Loucy (cell line): ENCODE measurements at regions not wholly inside any gene's neighbourhood (a gene's known extent, or its start where the extent isn't known, plus 50 kb on each side); places are given as distances from the start of the nearest gene placed in this dataset.

Experiments
- H2AFZ ChIP-seq: fragments of 200-600 bp; sonication (generic); 2 replicates; pipeline ENCODE4 v1.6.0; 2016; ENCODE audit warnings: antibody characterized with exemption, mild to moderate bottlenecking, low read length, moderate library complexity
- H3F3A ChIP-seq: fragments of 200-600 bp; 2 replicates; pipeline ENCODE4 v1.6.0; 2016; ENCODE audit warnings: antibody characterized with exemption, low read depth, mild to moderate bottlenecking
- H3K27me3 ChIP-seq: fragments of 200-600 bp; sonication (generic); 2 replicates; pipeline ENCODE4 v1.6.1; 2014; ENCODE audit warnings: low read length, mild to moderate bottlenecking; ENCODE audit not compliant: insufficient read depth, poor library complexity, severe bottlenecking
- H3K36me3 ChIP-seq: fragments of 200-600 bp; sonication (generic); 2 replicates; pipeline ENCODE4 v1.6.1; 2016; ENCODE audit warnings: low read length; ENCODE audit not compliant: insufficient read depth
- H3K4me1 ChIP-seq: fragments of 200-600 bp; sonication (generic); 2 replicates; pipeline ENCODE4 v1.5.1; 2014; ENCODE audit warnings: low read length, mild to moderate bottlenecking; ENCODE audit not compliant: insufficient read depth, poor library complexity, severe bottlenecking
- H3K4me2 ChIP-seq: fragments of 200-600 bp; sonication (generic); 2 replicates; pipeline ENCODE4 v1.6.0; 2014; ENCODE audit warnings: antibody characterized with exemption, low read length, low read depth, mild to moderate bottlenecking; ENCODE audit not compliant: poor library complexity, severe bottlenecking
- H3K4me3 ChIP-seq: fragments of 200-600 bp; sonication (generic); 2 replicates; pipeline ENCODE4 v1.5.1; 2014; ENCODE audit warnings: low read length, mild to moderate bottlenecking, mixed read lengths; ENCODE audit not compliant: poor library complexity, severe bottlenecking
- H3K79me2 ChIP-seq: fragments of 200-600 bp; sonication (generic); 2 replicates; pipeline ENCODE4 v1.6.1; 2014; ENCODE audit warnings: low read length; ENCODE audit not compliant: insufficient read depth
- H3K9ac ChIP-seq: fragments of 200-600 bp; sonication (generic); 2 replicates; pipeline ENCODE4 v1.6.0; 2014; ENCODE audit warnings: mild to moderate bottlenecking, low read depth, low read length, moderate library complexity; ENCODE audit not compliant: poor library complexity, severe bottlenecking
- H3K9me2 ChIP-seq: fragments of 200-600 bp; sonication (generic); replicated peaks from 2 replicates; pipeline ENCODE4 v1.6.1; 2016; ENCODE audit warnings: low read depth, low read length, mixed read lengths
- H3K9me3 ChIP-seq: fragments of 200-600 bp; sonication (generic); 2 replicates; pipeline ENCODE4 v1.6.1; 2014; ENCODE audit warnings: mild to moderate bottlenecking, antibody characterized with exemption, low read length, low read depth; ENCODE audit not compliant: insufficient read depth
- H4K20me1 ChIP-seq: fragments of 200-600 bp; sonication (generic); 2 replicates; pipeline ENCODE4 v1.6.0; 2014; ENCODE audit warnings: antibody characterized with exemption, low read length, mild to moderate bottlenecking; ENCODE audit not compliant: insufficient read depth, poor library complexity, severe bottlenecking
- EZH2phosphoT487 ChIP-seq: fragments of 200-600 bp; IDR thresholded peaks from 2 replicates; pipeline ENCODE4 v1.6.1; 2018; ENCODE audit warnings: antibody characterized with exemption, mild to moderate bottlenecking, moderate library complexity, borderline replicate concordance
- TF ChIP-seq, protein P1 (sequence below): fragments of 200-600 bp; sonication (generic); conservative IDR thresholded peaks from 2 replicates; pipeline ENCODE4 v1.5.1; 2014; ENCODE audit warnings: mild to moderate bottlenecking, antibody characterized with exemption, low read length

DNA sequence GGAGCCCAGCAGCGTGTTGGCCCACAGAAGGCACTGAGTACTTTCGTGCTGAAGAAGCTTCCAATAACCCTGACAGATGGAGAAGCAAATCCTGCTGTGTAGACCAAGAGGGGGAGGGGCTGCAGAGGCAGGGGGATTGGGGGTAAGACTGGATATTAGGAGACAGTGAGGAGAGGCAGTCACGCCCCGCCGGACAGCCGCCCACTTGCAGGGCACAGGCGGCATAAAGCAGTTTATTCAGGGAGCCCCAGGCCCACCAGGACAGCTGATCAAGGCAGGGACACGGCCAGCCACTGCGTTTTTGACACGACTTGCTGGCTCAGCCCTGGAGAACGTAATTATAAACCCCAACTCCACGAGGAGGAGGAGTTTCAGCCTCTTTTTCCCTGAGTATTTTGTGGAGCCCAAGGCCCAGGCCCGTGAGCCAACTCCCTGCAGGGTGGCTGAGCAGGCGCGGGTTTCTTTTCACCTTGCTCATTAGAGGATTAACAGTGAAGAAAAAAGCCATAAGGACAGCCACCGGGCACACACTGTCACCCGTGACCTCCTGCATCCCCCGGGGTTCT is 177.9 kb downstream of the TFAP2C start:
- Histone ChIP-seq H3K9ac (no peak overlapping the region), H3K79me2 (no peaks in the 10 kb centered on the region), H3F3A (no peaks in the 10 kb centered on the region), H3K9me3 (no peaks in the 10 kb centered on the region; the same call in 1 of the 2 replicates), H3K4me1 (no peaks in the 10 kb centered on the region), H2AFZ (no peak overlapping the region), H4K20me1 (no peaks in the 10 kb centered on the region), H3K4me2 (no peak overlapping the region), H3K9me2 (no peaks in the 10 kb centered on the region), H3K4me3 (no peak overlapping the region), H3K27me3 (no peaks in the 10 kb centered on the region), H3K36me3 (no peaks in the 10 kb centered on the region)
- TF ChIP-seq EZH2phosphoT487, result no peak
- TF ChIP-seq, protein P1, sequence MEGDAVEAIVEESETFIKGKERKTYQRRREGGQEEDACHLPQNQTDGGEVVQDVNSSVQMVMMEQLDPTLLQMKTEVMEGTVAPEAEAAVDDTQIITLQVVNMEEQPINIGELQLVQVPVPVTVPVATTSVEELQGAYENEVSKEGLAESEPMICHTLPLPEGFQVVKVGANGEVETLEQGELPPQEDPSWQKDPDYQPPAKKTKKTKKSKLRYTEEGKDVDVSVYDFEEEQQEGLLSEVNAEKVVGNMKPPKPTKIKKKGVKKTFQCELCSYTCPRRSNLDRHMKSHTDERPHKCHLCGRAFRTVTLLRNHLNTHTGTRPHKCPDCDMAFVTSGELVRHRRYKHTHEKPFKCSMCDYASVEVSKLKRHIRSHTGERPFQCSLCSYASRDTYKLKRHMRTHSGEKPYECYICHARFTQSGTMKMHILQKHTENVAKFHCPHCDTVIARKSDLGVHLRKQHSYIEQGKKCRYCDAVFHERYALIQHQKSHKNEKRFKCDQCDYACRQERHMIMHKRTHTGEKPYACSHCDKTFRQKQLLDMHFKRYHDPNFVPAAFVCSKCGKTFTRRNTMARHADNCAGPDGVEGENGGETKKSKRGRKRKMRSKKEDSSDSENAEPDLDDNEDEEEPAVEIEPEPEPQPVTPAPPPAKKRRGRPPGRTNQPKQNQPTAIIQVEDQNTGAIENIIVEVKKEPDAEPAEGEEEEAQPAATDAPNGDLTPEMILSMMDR, result no peak

DNA sequence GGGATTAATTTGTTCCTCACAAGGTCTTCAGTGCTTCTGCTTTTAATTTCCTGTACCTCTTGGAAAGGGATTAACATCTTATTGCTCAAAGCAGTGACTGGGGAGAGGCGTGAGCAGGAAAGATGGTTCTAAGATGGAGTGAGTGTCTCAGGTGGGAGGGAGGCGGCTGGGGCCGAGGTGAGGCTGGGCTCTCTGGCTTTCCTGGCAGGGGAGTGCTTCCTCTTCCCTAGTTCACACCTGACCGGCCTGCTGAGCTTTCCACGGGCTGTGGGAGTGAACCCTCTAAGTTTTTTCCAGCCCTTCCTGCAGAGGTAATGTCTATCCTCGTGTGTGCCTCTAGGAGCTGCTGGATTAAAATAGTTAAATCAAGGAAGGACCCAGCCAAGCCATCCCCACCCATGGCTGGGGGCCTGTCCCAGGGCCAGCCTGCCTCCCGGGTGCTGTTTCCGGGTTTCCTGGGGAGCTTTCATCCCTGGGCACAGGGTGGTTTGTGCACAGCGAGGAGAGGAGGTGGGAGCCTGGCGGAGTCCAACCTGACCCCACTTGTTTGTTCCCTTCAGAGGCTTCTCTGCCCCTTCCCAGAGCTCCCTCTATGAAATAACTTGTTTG is 179.1 kb downstream of the TFAP2C start:
- TF ChIP-seq EZH2phosphoT487, result no peak
- TF ChIP-seq, protein P1, result no peak
- no peaks in the 10 kb centered on the region for H3K36me3 ChIP-seq
- no peaks in the 10 kb centered on the region for H3K9me2 ChIP-seq
- H3K9me3 ChIP-seq, result no peaks in the 10 kb centered on the region; the same call in 1 of the 2 replicates
- no peaks in the 10 kb centered on the region for H3K79me2 ChIP-seq
- no peak overlapping the region for H3K4me3 ChIP-seq
- no peak overlapping the region for H2AFZ ChIP-seq
- no peak overlapping the region for H3K4me2 ChIP-seq
- H3F3A ChIP-seq, result no peaks in the 10 kb centered on the region
- H3K9ac ChIP-seq, result no peak overlapping the region
- no peaks in the 10 kb centered on the region for H3K4me1 ChIP-seq
- H3K27me3 ChIP-seq, result no peaks in the 10 kb centered on the region
- H4K20me1 ChIP-seq, result no peaks in the 10 kb centered on the region

DNA sequence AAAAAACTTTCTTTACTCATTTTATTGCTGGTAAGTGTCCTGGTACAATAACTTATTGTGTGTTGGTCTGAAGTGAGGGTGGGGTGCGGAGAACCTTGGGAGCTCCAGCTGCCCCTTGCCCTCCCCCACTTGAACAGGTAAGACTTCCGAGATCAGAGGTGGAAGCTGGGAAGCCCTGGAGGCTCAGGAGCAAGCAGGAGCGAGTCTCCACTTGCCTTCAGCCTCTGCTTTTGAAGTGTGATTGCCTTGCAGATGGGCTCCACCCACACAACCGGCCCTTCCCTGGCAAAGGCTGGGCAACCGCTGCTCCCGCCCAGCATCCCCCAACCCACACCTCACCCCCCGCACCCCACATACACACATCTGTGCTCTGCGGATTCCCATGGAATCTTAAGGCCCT is 179.6 kb downstream of the TFAP2C start:
- Histone ChIP-seq H3K27me3 (no peaks in the 10 kb centered on the region), H3K79me2 (no peaks in the 10 kb centered on the region), H4K20me1 (no peaks in the 10 kb centered on the region), H3K4me3 (no peak overlapping the region), H3K4me2 (no peak overlapping the region), H2AFZ (no peak overlapping the region), H3K4me1 (no peaks in the 10 kb centered on the region), H3F3A (no peaks in the 10 kb centered on the region), H3K9me3 (no peaks in the 10 kb centered on the region; the same call in 1 of the 2 replicates), H3K9me2 (no peaks in the 10 kb centered on the region), H3K36me3 (no peaks in the 10 kb centered on the region), H3K9ac (no peak overlapping the region)
- no peak for TF ChIP-seq EZH2phosphoT487
- TF ChIP-seq, protein P1, result no peak
